ENCODE measurements at regions not wholly inside any gene's neighbourhood (a gene's known extent, or its start where the extent isn't known, plus 50 kb on each side); places are given as distances from the start of the nearest gene placed in this dataset.

DNA sequence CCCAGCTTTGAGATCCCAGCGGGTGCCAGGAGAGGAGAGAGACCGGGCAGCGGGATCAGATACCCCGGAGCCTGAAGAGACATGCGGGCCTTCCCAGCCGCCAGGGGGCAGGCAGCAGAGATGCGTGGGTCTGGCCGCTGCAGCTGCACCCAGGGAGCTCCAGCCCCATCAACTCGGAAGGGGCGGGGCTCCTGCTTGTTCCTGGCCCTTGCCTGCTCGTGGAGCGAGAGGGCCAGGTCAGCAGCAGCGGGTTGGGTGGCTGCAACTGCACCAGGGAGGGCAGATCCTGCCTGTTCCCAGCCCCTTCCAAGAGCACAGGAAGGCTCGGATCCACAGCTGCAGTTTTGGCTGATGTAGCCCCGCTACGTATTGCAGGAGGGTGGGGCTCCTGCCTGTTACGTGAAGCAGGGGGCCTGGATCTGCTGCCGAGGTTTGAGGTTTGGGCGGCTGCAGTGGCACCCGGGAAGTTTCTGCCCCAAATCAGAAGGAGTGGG is 532.8 kb downstream of the RFPL4B start:
- H3K27me3 ChIP-seq (ENCODE audit: control insufficient read depth, insufficient read depth, low read length) = no peaks in the 10 kb centered on the region
- TF ChIP-seq, protein P1, sequence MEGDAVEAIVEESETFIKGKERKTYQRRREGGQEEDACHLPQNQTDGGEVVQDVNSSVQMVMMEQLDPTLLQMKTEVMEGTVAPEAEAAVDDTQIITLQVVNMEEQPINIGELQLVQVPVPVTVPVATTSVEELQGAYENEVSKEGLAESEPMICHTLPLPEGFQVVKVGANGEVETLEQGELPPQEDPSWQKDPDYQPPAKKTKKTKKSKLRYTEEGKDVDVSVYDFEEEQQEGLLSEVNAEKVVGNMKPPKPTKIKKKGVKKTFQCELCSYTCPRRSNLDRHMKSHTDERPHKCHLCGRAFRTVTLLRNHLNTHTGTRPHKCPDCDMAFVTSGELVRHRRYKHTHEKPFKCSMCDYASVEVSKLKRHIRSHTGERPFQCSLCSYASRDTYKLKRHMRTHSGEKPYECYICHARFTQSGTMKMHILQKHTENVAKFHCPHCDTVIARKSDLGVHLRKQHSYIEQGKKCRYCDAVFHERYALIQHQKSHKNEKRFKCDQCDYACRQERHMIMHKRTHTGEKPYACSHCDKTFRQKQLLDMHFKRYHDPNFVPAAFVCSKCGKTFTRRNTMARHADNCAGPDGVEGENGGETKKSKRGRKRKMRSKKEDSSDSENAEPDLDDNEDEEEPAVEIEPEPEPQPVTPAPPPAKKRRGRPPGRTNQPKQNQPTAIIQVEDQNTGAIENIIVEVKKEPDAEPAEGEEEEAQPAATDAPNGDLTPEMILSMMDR (IDR thresholded peaks at IDR 0.05) = no peak
- no peak overlapping the region for H3K27ac ChIP-seq
- no peaks in the 10 kb centered on the region for H3K9me3 ChIP-seq (ENCODE audit: control insufficient read depth, low read length)
- H3K9ac ChIP-seq = no peak overlapping the region
- no peak overlapping the region for H3K4me3 ChIP-seq (ENCODE audit: low read depth, low read length)
- H3K4me2 ChIP-seq (ENCODE audit: low read length) = no peak overlapping the region
- no peaks in the 10 kb centered on the region for H3K79me2 ChIP-seq
- H3K36me3 ChIP-seq (ENCODE audit: control insufficient read depth, insufficient read depth, low read length) = no peaks in the 10 kb centered on the region
- H3K4me1 ChIP-seq = no peaks in the 10 kb centered on the region
- H2AFZ ChIP-seq = no peak overlapping the region

DNA sequence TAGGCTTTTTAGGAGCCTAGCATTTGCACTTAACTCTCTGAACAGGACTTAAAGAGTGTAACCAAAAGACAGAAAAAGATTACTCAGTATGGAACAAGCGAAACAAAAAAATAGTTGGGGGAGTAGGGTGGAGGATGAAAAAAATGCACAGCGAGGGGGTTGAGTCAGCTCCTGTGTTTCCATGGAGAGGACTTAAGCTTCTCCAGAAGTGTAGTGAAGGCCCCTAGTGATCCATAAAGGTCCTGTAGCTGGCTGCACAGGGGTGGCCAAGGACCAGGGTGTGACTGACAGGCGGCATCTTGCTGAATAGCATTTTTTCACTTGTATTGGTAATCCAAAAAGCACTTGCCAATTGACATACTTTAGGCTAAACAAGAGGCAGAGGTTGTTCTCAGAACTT is 533.9 kb downstream of the RFPL4B start:
- Histone ChIP-seq H2AFZ (no peak overlapping the region), H3K79me2 (no peaks in the 10 kb centered on the region), H3K4me2 (ENCODE audit: low read length) (no peak overlapping the region), H3K27me3 (ENCODE audit: control insufficient read depth, insufficient read depth, low read length) (no peaks in the 10 kb centered on the region), H3K4me1 (no peaks in the 10 kb centered on the region), H3K27ac (no peak overlapping the region), H3K4me3 (ENCODE audit: low read depth, low read length) (no peak overlapping the region), H3K9ac (no peak overlapping the region), H3K36me3 (ENCODE audit: control insufficient read depth, insufficient read depth, low read length) (no peaks in the 10 kb centered on the region), H3K9me3 (ENCODE audit: control insufficient read depth, low read length) (no peaks in the 10 kb centered on the region)
- TF ChIP-seq, protein P1 (IDR thresholded peaks at IDR 0.05) = no peak

DNA sequence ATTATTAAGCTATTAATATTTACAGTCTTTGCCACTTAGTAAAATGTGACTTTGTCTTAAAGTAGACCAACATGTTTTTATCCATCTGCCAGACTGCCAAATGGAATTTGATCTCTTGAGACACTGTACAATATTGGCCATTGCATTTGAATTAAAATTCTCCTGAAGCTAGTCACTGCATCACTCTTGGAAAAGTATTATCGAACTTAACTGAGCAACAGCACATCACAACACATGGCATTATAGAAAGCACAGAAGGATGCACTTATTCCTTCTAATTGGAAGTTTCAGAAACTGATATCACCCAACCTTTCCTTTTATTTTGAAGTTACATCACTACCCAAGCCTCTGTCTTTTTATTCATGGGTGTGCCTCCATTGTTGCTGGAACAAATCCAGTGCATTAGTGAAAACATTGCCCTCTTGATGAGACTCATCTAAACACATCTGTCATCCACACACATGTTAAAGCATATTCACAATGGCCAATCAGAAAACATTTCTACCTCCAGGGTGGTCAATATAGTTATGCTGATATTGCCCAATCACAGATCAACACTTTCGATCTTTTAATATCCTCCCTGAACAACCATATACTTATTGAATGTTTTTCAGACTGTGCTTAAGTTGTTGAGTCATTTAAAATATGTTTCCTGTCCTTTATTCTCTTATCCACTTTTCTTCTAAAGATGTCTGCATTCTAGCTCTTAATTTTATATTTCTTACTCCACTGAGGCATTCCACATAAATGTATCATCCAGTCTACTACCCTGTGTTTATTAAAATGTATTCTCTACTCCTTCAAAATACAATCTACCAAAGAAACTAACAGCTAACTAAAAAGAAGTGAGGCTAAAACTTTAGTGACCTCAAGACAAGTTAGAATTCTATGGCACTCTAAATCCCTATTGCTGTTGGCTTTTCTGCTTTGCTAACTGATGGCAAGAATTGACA is 535.0 kb downstream of the RFPL4B start:
- TF ChIP-seq, protein P1 (IDR thresholded peaks at IDR 0.05) = no peak
- no peaks in the 10 kb centered on the region for H3K36me3 ChIP-seq (ENCODE audit: control insufficient read depth, insufficient read depth, low read length)
- no peak overlapping the region for H2AFZ ChIP-seq
- no peaks in the 10 kb centered on the region for H3K9me3 ChIP-seq (ENCODE audit: control insufficient read depth, low read length)
- H3K4me3 ChIP-seq (ENCODE audit: low read depth, low read length) = no peak overlapping the region
- no peak overlapping the region for H3K27ac ChIP-seq
- H3K79me2 ChIP-seq = no peaks in the 10 kb centered on the region
- no peaks in the 10 kb centered on the region for H3K27me3 ChIP-seq (ENCODE audit: control insufficient read depth, insufficient read depth, low read length)
- H3K9ac ChIP-seq = no peak overlapping the region
- no peak overlapping the region for H3K4me2 ChIP-seq (ENCODE audit: low read length)
- no peaks in the 10 kb centered on the region for H3K4me1 ChIP-seq

DNA sequence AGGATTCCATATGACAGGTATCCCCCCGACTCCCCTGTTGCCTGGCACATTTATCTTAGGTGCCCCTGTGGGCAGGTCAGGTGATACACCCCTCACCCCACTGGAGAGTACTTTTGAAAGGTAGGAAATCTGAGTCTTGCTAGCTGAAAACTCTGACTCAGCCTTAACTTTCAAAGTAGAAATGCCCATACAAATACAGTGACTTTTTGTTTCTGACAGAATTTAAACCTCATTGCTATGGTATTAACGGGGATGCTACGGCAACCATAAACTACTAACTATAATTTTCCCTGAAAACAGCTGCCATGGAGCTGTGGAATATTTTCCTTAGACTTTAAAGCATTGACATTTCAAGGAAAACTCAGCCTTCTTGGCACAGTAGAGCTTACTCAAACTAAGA is 536.0 kb downstream of the RFPL4B start:
- H3K27ac ChIP-seq = no peak overlapping the region
- H2AFZ ChIP-seq = no peak overlapping the region
- H3K27me3 ChIP-seq (ENCODE audit: control insufficient read depth, insufficient read depth, low read length) = no peaks in the 10 kb centered on the region
- H3K79me2 ChIP-seq = no peaks in the 10 kb centered on the region
- H3K4me3 ChIP-seq (ENCODE audit: low read depth, low read length) = no peak overlapping the region
- TF ChIP-seq, protein P1 (IDR thresholded peaks at IDR 0.05) = no peak
- no peak overlapping the region for H3K4me2 ChIP-seq (ENCODE audit: low read length)
- no peak overlapping the region for H3K9ac ChIP-seq
- H3K4me1 ChIP-seq = no peaks in the 10 kb centered on the region
- no peaks in the 10 kb centered on the region for H3K9me3 ChIP-seq (ENCODE audit: control insufficient read depth, low read length)
- no peaks in the 10 kb centered on the region for H3K36me3 ChIP-seq (ENCODE audit: control insufficient read depth, insufficient read depth, low read length)
